ENCODE measurements at regions not wholly inside any gene's neighbourhood (a gene's known extent, or its start where the extent isn't known, plus 50 kb on each side); places are given as distances from the start of the nearest gene placed in this dataset.

DNA sequence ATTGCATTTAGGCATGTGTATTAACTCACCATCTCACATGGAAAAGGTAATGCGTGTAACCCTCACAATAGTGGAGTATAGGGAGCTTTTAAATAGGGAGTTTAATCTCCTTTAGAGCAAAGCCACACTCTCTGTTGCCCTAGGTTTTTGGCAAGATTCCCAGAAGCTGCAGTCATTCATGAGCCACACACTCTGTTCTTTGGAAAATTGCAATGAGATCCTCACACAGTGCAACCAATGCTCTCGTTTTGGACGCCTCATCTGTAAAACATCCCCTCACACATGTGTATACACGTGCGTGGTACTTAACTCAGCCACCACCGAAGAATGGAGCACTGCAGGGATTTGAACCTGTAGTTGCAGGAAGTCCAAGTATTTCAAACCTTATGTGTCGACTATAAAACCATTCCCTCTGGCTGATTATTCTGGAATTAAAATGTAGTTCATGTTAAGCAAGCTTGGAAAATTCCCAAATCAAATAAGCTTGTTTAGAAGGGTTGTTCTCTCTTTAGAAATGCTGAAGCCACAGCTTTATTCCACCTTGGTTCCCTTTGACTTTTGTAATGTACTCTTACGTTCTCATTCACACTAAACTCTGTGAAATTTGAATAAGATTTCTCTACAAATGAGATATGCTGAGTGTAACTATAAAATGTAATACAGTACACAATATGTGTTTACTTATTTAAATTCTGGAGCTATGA lies 489.8 kb upstream of the MANEA start:
- Histone ChIP-seq H3K27me3 (ENCODE audit: control insufficient read depth in 2 of 2, insufficient read depth in 2 of 2, low read length in 2 of 2) (no peaks in the 10 kb centered on the region), H3K9me3 (replicated peaks; ENCODE audit: control insufficient read depth, insufficient read depth, low read length) (no peaks in the 10 kb centered on the region), H4K20me1 (replicated peaks; ENCODE audit: control insufficient read depth, extremely low read depth, insufficient read depth, low read length) (no peaks in the 10 kb centered on the region), H3K9ac (replicated peaks; ENCODE audit: extremely low read depth, insufficient read depth, low read length) (no peak overlapping the region), H3K4me1 (ENCODE audit: control insufficient read depth, extremely low read depth, insufficient read depth, low read length) (no peaks in the 10 kb centered on the region), H3K4me2 (ENCODE audit: insufficient read depth, low read length) (no peak overlapping the region), H3K36me3 (ENCODE audit: control insufficient read depth in 2 of 2, extremely low read depth in 1 of 2, insufficient read depth in 2 of 2, low read length in 2 of 2) (no peaks in the 10 kb centered on the region), H3K9me1 (replicated peaks; ENCODE audit: control insufficient read depth, extremely low read depth, insufficient read depth, low read length) (no peaks in the 10 kb centered on the region), H3K27ac (ENCODE audit: insufficient read depth, low read depth, low read length) (no peak overlapping the region), H2AFZ (ENCODE audit: low read depth, low read length) (no peak overlapping the region), H3K4me3 (replicated peaks in 1 of 3; ENCODE audit: insufficient read depth in 1 of 3, low read depth in 1 of 3, low read length in 3 of 3) (no peak overlapping the region), H3K79me2 (ENCODE audit: control insufficient read depth, insufficient read depth, low read length) (no peaks in the 10 kb centered on the region)
- DNase-seq (ENCODE audit: low read depth, low spot score) (no peak), FAIRE-seq (no peak)
- intact Hi-C loops (cut with micrococcal nuclease): no loop called here
- TF ChIP-seq MYC (IDR thresholded peaks at IDR 0.05; ENCODE audit: low read depth, low read length): no peak
- TF ChIP-seq POLR2A (IDR thresholded peaks at IDR 0.05; ENCODE audit: low read depth, low read length): no peak
- dilution Hi-C loops (cut with MboI; ENCODE audit: extremely low pct_ligation_motif_present, low sequenced_read_pairs): no loop called here
- POLR2A ChIA-PET: no interaction called here
- no TSS peak for BruUV-seq (replicated peaks)
- CTCF ChIA-PET: no interaction called here

DNA sequence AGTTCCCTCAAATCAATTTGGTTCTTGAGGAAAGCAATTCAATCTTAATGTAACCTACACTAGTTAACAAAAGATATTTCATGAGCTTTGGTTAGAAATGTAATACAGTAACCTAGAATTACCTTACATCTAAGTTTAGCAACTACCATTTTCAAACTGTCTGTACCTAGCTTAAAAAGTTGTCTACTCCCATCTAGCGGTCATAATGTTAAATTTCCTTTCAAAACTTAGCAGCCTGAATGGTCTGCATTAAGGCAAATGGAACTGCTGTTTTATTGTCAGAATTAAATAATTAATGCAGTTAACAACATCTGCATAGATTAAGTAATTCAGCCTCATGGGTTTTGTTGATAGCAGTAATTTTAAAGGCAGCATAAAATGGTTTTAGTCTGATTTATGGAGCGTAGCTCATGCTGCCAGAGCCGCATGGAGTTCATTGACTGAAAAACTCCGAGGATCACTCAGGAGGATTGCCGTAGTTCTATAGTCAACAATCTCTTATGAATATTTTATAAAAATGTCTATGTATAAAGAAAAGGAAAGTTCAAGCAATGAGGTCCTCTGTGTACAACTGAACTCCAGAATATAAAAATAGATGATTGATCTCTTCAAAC lies 485.4 kb upstream of the MANEA start:
- H4K20me1 ChIP-seq (replicated peaks; ENCODE audit: control insufficient read depth, extremely low read depth, insufficient read depth, low read length): no peaks in the 10 kb centered on the region
- dilution Hi-C loops (cut with MboI; ENCODE audit: extremely low pct_ligation_motif_present, low sequenced_read_pairs): no loop called here
- H3K9me3 ChIP-seq (replicated peaks; ENCODE audit: control insufficient read depth, insufficient read depth, low read length): no peaks in the 10 kb centered on the region
- peaks cover 11% of the 10 kb centered on the region for H3K4me1 ChIP-seq (ENCODE audit: control insufficient read depth, extremely low read depth, insufficient read depth, low read length)
- intact Hi-C loops (cut with micrococcal nuclease): loop anchor here (1.0 kb wide), 2 partner anchors 768 to 1669 kb away; no protein-coding TSS in a partner anchor
- no peak overlapping the region for H2AFZ ChIP-seq (ENCODE audit: low read depth, low read length)
- no peaks in the 10 kb centered on the region for H3K27me3 ChIP-seq (ENCODE audit: control insufficient read depth in 2 of 2, insufficient read depth in 2 of 2, low read length in 2 of 2)
- FAIRE-seq (no peak), DNase-seq (ENCODE audit: low read depth, low spot score) (peak; percentile 39)
- no peak overlapping the region for H3K27ac ChIP-seq (ENCODE audit: insufficient read depth, low read depth, low read length)
- H3K9me1 ChIP-seq (replicated peaks; ENCODE audit: control insufficient read depth, extremely low read depth, insufficient read depth, low read length): no peaks in the 10 kb centered on the region
- no peak overlapping the region for H3K9ac ChIP-seq (replicated peaks; ENCODE audit: extremely low read depth, insufficient read depth, low read length)
- H3K79me2 ChIP-seq (ENCODE audit: control insufficient read depth, insufficient read depth, low read length): no peaks in the 10 kb centered on the region
- TF ChIP-seq MYC (IDR thresholded peaks at IDR 0.05; ENCODE audit: low read depth, low read length): no peak
- TF ChIP-seq, protein P1, sequence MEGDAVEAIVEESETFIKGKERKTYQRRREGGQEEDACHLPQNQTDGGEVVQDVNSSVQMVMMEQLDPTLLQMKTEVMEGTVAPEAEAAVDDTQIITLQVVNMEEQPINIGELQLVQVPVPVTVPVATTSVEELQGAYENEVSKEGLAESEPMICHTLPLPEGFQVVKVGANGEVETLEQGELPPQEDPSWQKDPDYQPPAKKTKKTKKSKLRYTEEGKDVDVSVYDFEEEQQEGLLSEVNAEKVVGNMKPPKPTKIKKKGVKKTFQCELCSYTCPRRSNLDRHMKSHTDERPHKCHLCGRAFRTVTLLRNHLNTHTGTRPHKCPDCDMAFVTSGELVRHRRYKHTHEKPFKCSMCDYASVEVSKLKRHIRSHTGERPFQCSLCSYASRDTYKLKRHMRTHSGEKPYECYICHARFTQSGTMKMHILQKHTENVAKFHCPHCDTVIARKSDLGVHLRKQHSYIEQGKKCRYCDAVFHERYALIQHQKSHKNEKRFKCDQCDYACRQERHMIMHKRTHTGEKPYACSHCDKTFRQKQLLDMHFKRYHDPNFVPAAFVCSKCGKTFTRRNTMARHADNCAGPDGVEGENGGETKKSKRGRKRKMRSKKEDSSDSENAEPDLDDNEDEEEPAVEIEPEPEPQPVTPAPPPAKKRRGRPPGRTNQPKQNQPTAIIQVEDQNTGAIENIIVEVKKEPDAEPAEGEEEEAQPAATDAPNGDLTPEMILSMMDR (IDR thresholded peaks at IDR 0.05; ENCODE audit: extremely low read depth in 1 of 2, insufficient read depth in 1 of 2, low read depth in 1 of 2, low read length in 2 of 2): peak; percentile 23 to 39
- no TSS peak for BruUV-seq (replicated peaks)
- no peak overlapping the region for H3K4me3 ChIP-seq (replicated peaks in 1 of 3; ENCODE audit: insufficient read depth in 1 of 3, low read depth in 1 of 3, low read length in 3 of 3)
- POLR2A ChIA-PET: no interaction called here
- no peak overlapping the region for H3K4me2 ChIP-seq (ENCODE audit: insufficient read depth, low read length)
- CTCF ChIA-PET: interaction anchor here (0.7 to 3.7 kb wide), 9 partner anchors 8 to 1673 kb away, joined by 3 to 47 read pairs (median 5); partner anchors contain the start of gene EPHA7
- H3K36me3 ChIP-seq (ENCODE audit: control insufficient read depth in 2 of 2, extremely low read depth in 1 of 2, insufficient read depth in 2 of 2, low read length in 2 of 2): no peaks in the 10 kb centered on the region

All from endothelial cell of umbilical vein (primary cell).